ENCODE measurements at regions not wholly inside any gene's neighbourhood (a gene's known extent, or its start where the extent isn't known, plus 50 kb on each side); places are given as distances from the start of the nearest gene placed in this dataset.
"Not testable (repeated sequence)": the region's sequence is repeated elsewhere in the genome, so short reads cannot be mapped to it uniquely, and the experiment has no call there.

DNA sequence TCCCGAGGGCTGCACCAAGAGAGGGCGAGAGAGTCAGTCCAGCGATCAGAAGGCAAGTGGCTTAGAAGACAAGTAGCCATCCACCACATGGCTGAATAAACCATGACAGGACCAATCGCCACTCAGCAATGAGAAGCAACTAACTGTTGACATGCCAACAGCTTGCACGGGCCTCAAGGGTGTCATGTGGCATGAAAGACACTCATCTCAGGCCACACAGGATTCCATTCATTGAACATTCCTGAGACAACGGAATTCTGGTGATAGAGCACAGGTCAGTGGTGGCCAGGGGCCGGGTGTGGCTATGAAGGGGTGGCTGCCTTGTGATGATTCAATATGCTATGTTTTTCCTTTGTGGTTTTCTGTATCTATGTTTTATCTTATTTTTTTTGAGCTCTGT, 110.6 kb upstream of the CCZ1B start:
- not testable (repeated sequence) for TF ChIP-seq POLR2A (IDR thresholded peaks at IDR 0.05; ENCODE audit: low read length); GATA1 (IDR thresholded peaks at IDR 0.05; ENCODE audit: low read depth, low read length)
